ENCODE measurements at regions not wholly inside any gene's neighbourhood (a gene's known extent, or its start where the extent isn't known, plus 50 kb on each side); places are given as distances from the start of the nearest gene placed in this dataset.

GRCh38 chr12:68560851-68561422, 49.8 kb upstream of the RAP1B start:
- no peak for DNase-seq

All from NCI-H2107 (cell line).